ENCODE measurements at regions not wholly inside any gene's neighbourhood (a gene's known extent, or its start where the extent isn't known, plus 50 kb on each side); places are given as distances from the start of the nearest gene placed in this dataset.

GRCh38 chr11:95327273-95327948, 96.4 kb upstream of the SESN3 start:
- no peaks in the 10 kb centered on the region for H3K27me3 Mint-ChIP-seq (ENCODE audit: insufficient read depth)
- no peaks in the 10 kb centered on the region for H3K36me3 Mint-ChIP-seq (ENCODE audit: low read depth)
- H3K4me1 Mint-ChIP-seq (ENCODE audit: low read depth): no peaks in the 10 kb centered on the region
- peaks cover 4% of the 10 kb centered on the region for H3K9me3 Mint-ChIP-seq
- no peak for TF ChIP-seq CTCF (IDR thresholded peaks at IDR 0.05)
- no peak overlapping the region for H3K4me3 Mint-ChIP-seq
- H3K27ac Mint-ChIP-seq: no peak overlapping the region
- no peak for DNase-seq

DNA sequence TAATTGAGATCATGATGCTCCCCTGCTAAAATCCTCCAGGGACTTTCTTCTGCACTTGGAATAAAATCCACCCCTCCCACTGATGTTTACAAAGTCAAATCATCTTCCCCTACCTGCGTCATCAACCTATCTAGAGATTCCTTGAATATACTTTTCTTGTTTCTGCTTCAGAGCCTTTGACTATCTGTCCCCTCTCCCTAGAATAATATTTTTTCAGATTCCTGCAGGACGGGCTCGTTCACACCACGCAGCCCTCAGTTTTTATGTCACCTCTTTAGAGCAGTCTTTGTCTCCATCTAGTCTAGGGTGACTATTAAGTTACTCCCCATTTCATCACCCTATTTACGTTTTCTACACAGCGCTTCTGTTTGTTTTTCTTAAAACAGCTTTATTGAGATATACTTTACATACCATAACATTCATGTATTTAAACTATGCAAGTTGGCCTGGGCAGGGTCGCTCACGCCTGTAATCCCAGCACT, 94.8 kb upstream of the SESN3 start:
- H3K9me3 Mint-ChIP-seq: peaks cover 10% of the 10 kb centered on the region
- DNase-seq: no peak
- no peaks in the 10 kb centered on the region for H3K27me3 Mint-ChIP-seq (ENCODE audit: insufficient read depth)
- no peak for TF ChIP-seq CTCF (IDR thresholded peaks at IDR 0.05)
- no peak overlapping the region for H3K27ac Mint-ChIP-seq
- no peak overlapping the region for H3K4me3 Mint-ChIP-seq
- H3K4me1 Mint-ChIP-seq (ENCODE audit: low read depth): no peaks in the 10 kb centered on the region
- no peaks in the 10 kb centered on the region for H3K36me3 Mint-ChIP-seq (ENCODE audit: low read depth)

DNA sequence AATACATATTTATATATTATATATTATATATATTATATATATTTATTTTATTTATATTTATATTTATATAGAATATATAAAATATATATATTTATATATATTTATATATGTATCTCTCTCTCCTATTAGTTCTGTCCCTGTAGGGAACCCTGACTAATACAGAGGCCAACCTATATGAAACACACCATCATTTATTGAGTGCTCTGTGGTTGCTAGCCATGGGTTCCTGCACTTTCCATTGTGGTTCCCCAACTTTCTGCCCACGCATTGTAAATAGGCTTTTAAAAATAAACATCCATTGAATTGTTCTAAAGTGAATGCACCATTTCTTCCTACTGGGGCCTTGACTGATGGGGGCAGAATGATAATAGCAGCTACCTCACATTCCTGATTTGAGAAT, 93.8 kb upstream of the SESN3 start:
- no peak for DNase-seq
- Mint-ChIP-seq H3K36me3 (ENCODE audit: low read depth) (no peaks in the 10 kb centered on the region), H3K9me3 (peaks cover 10% of the 10 kb centered on the region)

GRCh38 chr11:95322539-95322938, 91.5 kb upstream of the SESN3 start:
- no peaks in the 10 kb centered on the region for H3K36me3 Mint-ChIP-seq (ENCODE audit: low read depth)
- no peaks in the 10 kb centered on the region for H3K4me1 Mint-ChIP-seq (ENCODE audit: low read depth)
- H3K4me3 Mint-ChIP-seq: no peak overlapping the region
- DNase-seq: no peak
- no peak for TF ChIP-seq CTCF (IDR thresholded peaks at IDR 0.05)
- H3K27me3 Mint-ChIP-seq (ENCODE audit: insufficient read depth): no peaks in the 10 kb centered on the region
- H3K27ac Mint-ChIP-seq: no peak overlapping the region
- H3K9me3 Mint-ChIP-seq: peaks cover 6% of the 10 kb centered on the region

More for the DNA sequence above, 93.8 kb upstream of the SESN3 start:
- no peak overlapping the region for H3K27ac Mint-ChIP-seq
- H3K4me3 Mint-ChIP-seq: no peak overlapping the region
- TF ChIP-seq CTCF (IDR thresholded peaks at IDR 0.05): no peak
- no peaks in the 10 kb centered on the region for H3K4me1 Mint-ChIP-seq (ENCODE audit: low read depth)
- no peaks in the 10 kb centered on the region for H3K27me3 Mint-ChIP-seq (ENCODE audit: insufficient read depth)

DNA sequence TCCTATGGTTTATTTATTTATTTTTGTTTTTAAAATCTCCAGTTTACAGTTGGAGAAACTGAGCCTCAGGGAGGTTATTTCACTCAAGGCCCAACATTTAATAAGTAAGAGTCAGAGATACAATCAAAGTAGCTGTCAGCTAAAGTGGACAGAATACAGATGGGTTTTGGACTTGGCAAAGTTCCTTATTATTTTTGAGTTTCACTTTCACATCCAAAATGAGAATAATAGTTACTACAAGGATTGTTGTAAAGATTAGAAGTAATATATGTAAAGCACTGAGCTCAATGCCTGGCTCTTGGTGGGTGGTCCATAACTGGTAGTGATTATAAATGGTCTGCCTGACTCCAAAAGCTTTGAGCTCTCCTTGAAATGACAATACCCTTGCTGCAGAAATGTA, 87.5 kb upstream of the SESN3 start:
- no peak for DNase-seq
- no peaks in the 10 kb centered on the region for H3K27me3 Mint-ChIP-seq (ENCODE audit: insufficient read depth)
- H3K27ac Mint-ChIP-seq: no peak overlapping the region
- no peaks in the 10 kb centered on the region for H3K36me3 Mint-ChIP-seq (ENCODE audit: low read depth)
- peaks cover 6% of the 10 kb centered on the region for H3K9me3 Mint-ChIP-seq
- TF ChIP-seq CTCF (IDR thresholded peaks at IDR 0.05): no peak
- no peak overlapping the region for H3K4me3 Mint-ChIP-seq
- no peaks in the 10 kb centered on the region for H3K4me1 Mint-ChIP-seq (ENCODE audit: low read depth)

Measured in HFFc6 (cell line).